ENCODE measurements at regions not wholly inside any gene's neighbourhood (a gene's known extent, or its start where the extent isn't known, plus 50 kb on each side); places are given as distances from the start of the nearest gene placed in this dataset.

- WGBS, 2 donors (ENCODE audit: extremely low coverage in 2 of 2, insufficient read length in 2 of 2, insufficient replicate concordance in 1 of 2) = no CpG with 5 or more reads among the region's 2 CpGs
These were observed 687.4 kb downstream of the EDEM1 start for GRCh38 chr3:5874931-5875341.

DNA sequence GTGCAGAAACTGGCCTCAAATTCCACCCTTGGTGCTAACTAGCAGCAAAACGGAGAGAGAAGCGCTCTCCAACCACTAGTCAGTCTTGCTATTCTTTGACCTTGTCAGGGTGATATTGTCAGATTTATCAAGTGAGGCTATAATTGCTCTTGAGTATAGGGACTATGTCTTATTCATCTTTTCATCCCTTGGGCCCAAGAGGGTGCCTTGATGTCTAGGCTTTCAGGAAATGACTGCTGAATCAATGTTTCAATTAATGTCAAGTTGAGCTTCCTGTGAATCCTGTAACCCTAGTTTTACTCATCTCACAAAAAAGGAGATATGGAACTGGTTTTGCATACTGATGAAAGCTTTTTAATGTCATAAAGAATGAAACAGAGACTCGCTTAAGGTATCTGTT lies 701.3 kb downstream of the EDEM1 start:
- no peak for DNase-seq (ENCODE audit: low spot score)
- Histone ChIP-seq H3K9ac (ENCODE audit: low read depth, low read length, poor library complexity) (no peak overlapping the region), H3K9me3 (replicated peaks in 1 of 2; ENCODE audit: control insufficient read depth in 2 of 2, insufficient read depth in 1 of 2, low read depth in 1 of 2, low read length in 2 of 2) (no peaks in the 10 kb centered on the region), H4K91ac (ENCODE audit: low read depth, low read length, poor library complexity) (no peak overlapping the region), H3K4ac (ENCODE audit: low read length) (no peak overlapping the region), H2BK120ac (ENCODE audit: low read depth, low read length) (no peak overlapping the region), H3K27me3 (ENCODE audit: control insufficient read depth in 3 of 3, insufficient read depth in 3 of 3, low read depth in 1 of 3, low read length in 3 of 3) (no peaks in the 10 kb centered on the region), H3K4me2 (ENCODE audit: insufficient read depth, low read length, poor library complexity, severe bottlenecking) (no peak overlapping the region), H3K23ac (ENCODE audit: low read depth, low read length, poor library complexity) (no peak overlapping the region), H3K4me3 (ENCODE audit: low read length in 2 of 2) (no peak overlapping the region), H2BK5ac (ENCODE audit: low read length) (no peak overlapping the region), H2BK12ac (ENCODE audit: low read length) (no peak overlapping the region), H2AK5ac (ENCODE audit: low read depth, low read length) (no peak overlapping the region), H3K36me3 (replicated peaks in 1 of 2; ENCODE audit: control insufficient read depth in 2 of 2, insufficient read depth in 2 of 2, low read length in 2 of 2) (no peaks in the 10 kb centered on the region), H3K4me1 (ENCODE audit: control insufficient read depth in 2 of 2, insufficient read depth in 1 of 2, low read depth in 1 of 2, low read length in 2 of 2) (no peaks in the 10 kb centered on the region), H2AFZ (ENCODE audit: low read length) (no peak overlapping the region), H2BK15ac (ENCODE audit: low read length) (no peak overlapping the region), H3K27ac (replicated peaks; ENCODE audit: low read length) (no peak overlapping the region), H3K14ac (ENCODE audit: low read length) (no peak overlapping the region), H3K79me1 (ENCODE audit: low read depth, low read length) (no peaks in the 10 kb centered on the region), H3K18ac (ENCODE audit: low read length) (no peak overlapping the region), H4K8ac (ENCODE audit: low read depth, low read length) (no peak overlapping the region)
- no CpG with 5 or more reads among the region's 3 CpGs for WGBS, 2 donors (ENCODE audit: extremely low coverage in 2 of 2, insufficient read length in 2 of 2, insufficient replicate concordance in 1 of 2)

More at GRCh38 chr3:5874931-5875341, 687.4 kb downstream of the EDEM1 start:
- Histone ChIP-seq H3K9me3 (replicated peaks in 1 of 2; ENCODE audit: control insufficient read depth in 2 of 2, insufficient read depth in 1 of 2, low read depth in 1 of 2, low read length in 2 of 2) (no peaks in the 10 kb centered on the region), H3K4ac (ENCODE audit: low read length) (no peak overlapping the region), H2BK5ac (ENCODE audit: low read length) (no peak overlapping the region), H3K18ac (ENCODE audit: low read length) (no peak overlapping the region), H4K8ac (ENCODE audit: low read depth, low read length) (no peak overlapping the region), H2AFZ (ENCODE audit: low read length) (no peak overlapping the region), H3K4me2 (ENCODE audit: insufficient read depth, low read length, poor library complexity, severe bottlenecking) (no peak overlapping the region), H3K14ac (ENCODE audit: low read length) (no peak overlapping the region), H2AK5ac (ENCODE audit: low read depth, low read length) (no peak overlapping the region), H3K9ac (ENCODE audit: low read depth, low read length, poor library complexity) (no peak overlapping the region), H2BK120ac (ENCODE audit: low read depth, low read length) (no peak overlapping the region), H3K23ac (ENCODE audit: low read depth, low read length, poor library complexity) (no peak overlapping the region), H3K27me3 (ENCODE audit: control insufficient read depth in 3 of 3, insufficient read depth in 3 of 3, low read depth in 1 of 3, low read length in 3 of 3) (no peaks in the 10 kb centered on the region), H3K27ac (replicated peaks; ENCODE audit: low read length) (no peak overlapping the region), H4K91ac (ENCODE audit: low read depth, low read length, poor library complexity) (no peak overlapping the region), H3K79me1 (ENCODE audit: low read depth, low read length) (no peaks in the 10 kb centered on the region), H3K36me3 (replicated peaks in 1 of 2; ENCODE audit: control insufficient read depth in 2 of 2, insufficient read depth in 2 of 2, low read length in 2 of 2) (no peaks in the 10 kb centered on the region), H2BK15ac (ENCODE audit: low read length) (no peak overlapping the region), H3K4me3 (ENCODE audit: low read length in 2 of 2) (no peak overlapping the region), H3K4me1 (ENCODE audit: control insufficient read depth in 2 of 2, insufficient read depth in 1 of 2, low read depth in 1 of 2, low read length in 2 of 2) (no peaks in the 10 kb centered on the region), H2BK12ac (ENCODE audit: low read length) (no peak overlapping the region)
- no peak for DNase-seq (ENCODE audit: low spot score)

GRCh38 chr3:5889374-5889773 lies 701.9 kb downstream of the EDEM1 start:
- H3K4ac ChIP-seq (ENCODE audit: low read length) = no peak overlapping the region
- no peaks in the 10 kb centered on the region for H3K27me3 ChIP-seq (ENCODE audit: control insufficient read depth in 3 of 3, insufficient read depth in 3 of 3, low read depth in 1 of 3, low read length in 3 of 3)
- H3K4me2 ChIP-seq (ENCODE audit: insufficient read depth, low read length, poor library complexity, severe bottlenecking) = no peak overlapping the region
- no peak overlapping the region for H2BK5ac ChIP-seq (ENCODE audit: low read length)
- H2AK5ac ChIP-seq (ENCODE audit: low read depth, low read length) = no peak overlapping the region
- DNase-seq (ENCODE audit: low spot score) = no peak
- H3K9ac ChIP-seq (ENCODE audit: low read depth, low read length, poor library complexity) = no peak overlapping the region
- H3K4me1 ChIP-seq (ENCODE audit: control insufficient read depth in 2 of 2, insufficient read depth in 1 of 2, low read depth in 1 of 2, low read length in 2 of 2) = no peaks in the 10 kb centered on the region
- no peak overlapping the region for H4K91ac ChIP-seq (ENCODE audit: low read depth, low read length, poor library complexity)
- H3K9me3 ChIP-seq (replicated peaks in 1 of 2; ENCODE audit: control insufficient read depth in 2 of 2, insufficient read depth in 1 of 2, low read depth in 1 of 2, low read length in 2 of 2) = no peaks in the 10 kb centered on the region
- H2BK12ac ChIP-seq (ENCODE audit: low read length) = no peak overlapping the region
- no peak overlapping the region for H3K4me3 ChIP-seq (ENCODE audit: low read length in 2 of 2)
- no CpG with 5 or more reads among the region's 3 CpGs for WGBS, 2 donors (ENCODE audit: extremely low coverage in 2 of 2, insufficient read length in 2 of 2, insufficient replicate concordance in 1 of 2)
- H3K79me1 ChIP-seq (ENCODE audit: low read depth, low read length) = no peaks in the 10 kb centered on the region
- no peaks in the 10 kb centered on the region for H3K36me3 ChIP-seq (replicated peaks in 1 of 2; ENCODE audit: control insufficient read depth in 2 of 2, insufficient read depth in 2 of 2, low read length in 2 of 2)
- no peak overlapping the region for H4K8ac ChIP-seq (ENCODE audit: low read depth, low read length)
- H3K23ac ChIP-seq (ENCODE audit: low read depth, low read length, poor library complexity) = no peak overlapping the region
- H3K18ac ChIP-seq (ENCODE audit: low read length) = no peak overlapping the region
- no peak overlapping the region for H2BK15ac ChIP-seq (ENCODE audit: low read length)
- H3K14ac ChIP-seq (ENCODE audit: low read length) = no peak overlapping the region
- H3K27ac ChIP-seq (replicated peaks; ENCODE audit: low read length) = no peak overlapping the region
- H2BK120ac ChIP-seq (ENCODE audit: low read depth, low read length) = no peak overlapping the region
- no peak overlapping the region for H2AFZ ChIP-seq (ENCODE audit: low read length)

DNA sequence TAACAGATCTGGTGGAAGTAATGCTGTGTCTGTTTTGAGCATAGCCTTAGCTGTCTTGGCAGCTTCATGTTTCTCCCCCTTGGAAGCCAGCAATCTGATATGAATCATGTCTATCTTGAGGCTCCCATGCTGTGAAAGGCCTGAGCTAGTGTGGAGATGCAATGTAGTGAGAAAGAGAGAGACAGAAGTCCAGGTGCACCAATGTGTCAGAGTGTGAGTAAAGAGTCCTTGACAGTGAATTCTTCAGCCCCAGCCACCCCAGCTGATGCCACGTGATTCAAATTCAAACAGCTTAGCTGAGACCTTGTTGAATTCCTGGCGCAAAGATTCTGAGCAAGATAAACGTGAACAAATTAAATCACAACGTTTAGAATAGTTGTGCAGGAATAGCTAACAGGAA lies 704.2 kb downstream of the EDEM1 start:
- Histone ChIP-seq H3K4me2 (ENCODE audit: insufficient read depth, low read length, poor library complexity, severe bottlenecking) (no peak overlapping the region), H4K8ac (ENCODE audit: low read depth, low read length) (no peak overlapping the region), H3K18ac (ENCODE audit: low read length) (no peak overlapping the region), H2BK120ac (ENCODE audit: low read depth, low read length) (no peak overlapping the region), H3K27me3 (ENCODE audit: control insufficient read depth in 3 of 3, insufficient read depth in 3 of 3, low read depth in 1 of 3, low read length in 3 of 3) (no peaks in the 10 kb centered on the region), H3K23ac (ENCODE audit: low read depth, low read length, poor library complexity) (no peak overlapping the region), H2BK12ac (ENCODE audit: low read length) (no peak overlapping the region), H3K4me1 (ENCODE audit: control insufficient read depth in 2 of 2, insufficient read depth in 1 of 2, low read depth in 1 of 2, low read length in 2 of 2) (no peaks in the 10 kb centered on the region), H3K36me3 (replicated peaks in 1 of 2; ENCODE audit: control insufficient read depth in 2 of 2, insufficient read depth in 2 of 2, low read length in 2 of 2) (no peaks in the 10 kb centered on the region), H3K9me3 (replicated peaks in 1 of 2; ENCODE audit: control insufficient read depth in 2 of 2, insufficient read depth in 1 of 2, low read depth in 1 of 2, low read length in 2 of 2) (no peaks in the 10 kb centered on the region), H2BK15ac (ENCODE audit: low read length) (no peak overlapping the region), H2AFZ (ENCODE audit: low read length) (no peak overlapping the region), H3K79me1 (ENCODE audit: low read depth, low read length) (no peaks in the 10 kb centered on the region), H3K4me3 (ENCODE audit: low read length in 2 of 2) (no peak overlapping the region), H2AK5ac (ENCODE audit: low read depth, low read length) (no peak overlapping the region), H3K27ac (replicated peaks; ENCODE audit: low read length) (no peak overlapping the region), H2BK5ac (ENCODE audit: low read length) (no peak overlapping the region), H3K14ac (ENCODE audit: low read length) (no peak overlapping the region), H3K9ac (ENCODE audit: low read depth, low read length, poor library complexity) (no peak overlapping the region), H3K4ac (ENCODE audit: low read length) (no peak overlapping the region), H4K91ac (ENCODE audit: low read depth, low read length, poor library complexity) (no peak overlapping the region)
- WGBS, 2 donors (ENCODE audit: extremely low coverage in 2 of 2, insufficient read length in 2 of 2, insufficient replicate concordance in 1 of 2) = no CpG with 5 or more reads among the region's 4 CpGs
- DNase-seq (ENCODE audit: low spot score) = no peak
